HG02943 (cell line): ENCODE measurements at regions not wholly inside any gene's neighbourhood (a gene's known extent, or its start where the extent isn't known, plus 50 kb on each side); places are given as distances from the start of the nearest gene placed in this dataset.

Experiments used
- ATAC-seq: cut with Tn5 transposase; IDR thresholded peaks from one replicate; pipeline ENCODE4 v1.9.1; 2021; ENCODE audit warnings: mild to moderate bottlenecking, low read depth, moderate library complexity; ENCODE audit not compliant: unreplicated experiment

DNA sequence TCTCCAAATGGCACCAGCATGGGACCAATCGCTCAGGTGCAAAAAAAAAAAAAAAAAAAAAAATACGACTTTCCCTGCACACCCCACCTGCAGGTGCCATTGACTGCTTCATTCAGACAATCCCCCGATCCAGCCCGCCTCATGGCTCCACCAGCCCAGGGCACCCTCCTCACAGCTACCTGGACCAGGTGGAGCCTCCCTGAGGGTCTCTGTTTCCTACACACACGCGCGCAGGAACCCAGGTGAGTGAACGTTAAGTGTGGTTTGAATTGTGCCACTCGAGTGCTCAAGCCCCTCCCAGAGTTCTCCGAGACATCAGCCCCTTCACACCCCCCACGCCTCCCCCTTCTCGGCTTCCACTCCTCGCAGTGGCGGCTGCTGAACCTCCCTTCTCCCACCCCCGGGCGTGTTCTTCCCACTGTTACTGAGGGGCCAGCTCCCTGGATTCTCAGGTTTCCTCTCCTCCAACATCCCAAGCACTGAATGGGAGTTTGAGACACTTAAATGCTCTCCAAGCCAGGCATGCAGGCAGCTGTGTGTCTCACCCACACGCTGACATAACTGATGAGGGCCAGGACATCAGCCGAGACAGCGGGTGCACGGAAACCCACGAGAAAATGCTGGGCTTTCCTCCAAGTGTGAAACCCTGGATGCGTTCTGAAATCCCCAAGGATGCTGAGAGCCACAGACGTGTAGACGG, 88.8 kb upstream of the SNTG2 start:
- ATAC-seq = no peak

DNA sequence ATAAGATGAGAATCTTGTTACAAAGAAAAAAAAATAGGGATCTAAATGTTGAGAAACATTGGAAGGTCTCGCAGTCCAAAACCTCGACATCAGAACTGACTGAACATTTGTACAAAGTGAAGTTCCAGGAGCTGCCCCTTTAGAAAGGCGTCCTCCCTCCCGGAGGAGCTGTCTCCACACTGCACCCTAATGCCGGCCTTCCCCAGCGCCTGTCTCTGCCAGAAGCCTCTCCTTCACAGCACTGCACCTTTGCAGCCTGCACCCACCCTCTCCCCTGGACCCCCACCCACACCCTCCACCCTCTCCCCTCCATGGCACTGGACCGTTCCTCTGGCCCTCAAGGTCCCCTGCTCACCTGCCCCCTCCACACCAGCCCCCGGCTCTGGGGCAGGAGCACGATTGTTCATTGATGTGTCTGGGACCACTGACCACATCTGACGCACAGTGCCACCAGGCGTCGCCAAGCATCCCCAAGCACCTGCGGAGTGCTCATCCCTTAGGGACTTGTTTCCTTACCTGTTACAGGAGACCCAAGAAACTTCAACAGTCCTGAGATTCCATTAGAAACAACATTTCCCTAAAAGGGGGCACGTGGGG, 90.3 kb upstream of the SNTG2 start:
- ATAC-seq = no peak

DNA sequence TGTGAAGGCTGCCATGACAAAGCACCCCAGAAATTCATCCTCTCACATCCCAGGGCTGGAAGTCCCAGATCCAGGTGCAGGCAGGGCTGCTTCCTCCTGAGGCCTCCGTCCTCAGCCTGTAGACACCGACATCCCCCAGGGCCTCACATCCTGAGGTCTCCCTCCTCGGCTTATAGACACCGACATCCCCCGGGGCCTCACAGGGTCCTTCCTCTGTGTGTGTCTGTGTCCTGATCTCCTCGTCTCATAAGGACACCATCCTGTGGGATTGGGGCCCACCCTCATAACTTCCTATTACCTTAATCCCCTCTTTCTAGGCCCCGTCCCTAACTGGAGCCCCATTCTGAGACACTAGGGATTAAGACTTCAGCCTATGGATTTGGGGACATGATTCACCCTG, 92.0 kb upstream of the SNTG2 start:
- ATAC-seq = no peak

DNA sequence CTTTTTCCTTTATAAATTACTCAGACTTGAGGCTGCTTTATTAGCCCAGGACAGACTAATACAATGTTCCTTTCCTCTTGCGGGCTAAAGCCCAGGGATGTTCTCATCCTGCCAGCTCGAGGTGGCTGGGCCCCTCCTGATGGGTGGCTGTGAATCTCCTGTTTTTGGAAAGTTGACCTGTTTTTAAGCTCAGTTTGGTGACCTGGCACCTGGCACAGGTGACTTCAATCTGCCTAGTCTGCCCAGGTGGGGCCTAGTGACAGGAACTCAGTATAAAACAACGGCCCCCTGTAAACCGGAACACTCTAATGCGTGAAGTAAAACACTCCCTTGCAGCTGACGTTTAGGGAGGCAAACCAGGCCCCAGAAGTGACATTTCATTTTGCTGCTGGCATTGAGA, 92.7 kb upstream of the SNTG2 start:
- no peak for ATAC-seq

DNA sequence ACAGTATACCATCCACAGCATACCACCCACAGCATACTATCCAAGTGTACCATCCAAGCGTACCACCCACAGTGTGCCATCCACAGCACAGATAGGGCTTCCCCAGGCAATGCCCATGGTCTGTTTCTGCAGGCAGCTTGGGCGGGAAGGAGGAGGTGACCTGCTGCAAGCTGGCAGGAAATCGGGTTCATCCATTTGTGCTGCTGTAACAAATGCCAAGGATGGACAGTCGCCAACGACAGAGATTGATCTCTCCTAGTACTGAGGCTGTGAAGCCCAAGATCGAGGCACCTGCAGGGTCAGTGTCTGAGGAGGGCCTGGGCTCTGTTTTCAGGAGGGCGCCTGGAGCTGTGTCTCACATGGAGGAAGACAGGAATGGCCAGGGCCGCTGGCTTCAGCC, 93.6 kb upstream of the SNTG2 start:
- no peak for ATAC-seq

DNA sequence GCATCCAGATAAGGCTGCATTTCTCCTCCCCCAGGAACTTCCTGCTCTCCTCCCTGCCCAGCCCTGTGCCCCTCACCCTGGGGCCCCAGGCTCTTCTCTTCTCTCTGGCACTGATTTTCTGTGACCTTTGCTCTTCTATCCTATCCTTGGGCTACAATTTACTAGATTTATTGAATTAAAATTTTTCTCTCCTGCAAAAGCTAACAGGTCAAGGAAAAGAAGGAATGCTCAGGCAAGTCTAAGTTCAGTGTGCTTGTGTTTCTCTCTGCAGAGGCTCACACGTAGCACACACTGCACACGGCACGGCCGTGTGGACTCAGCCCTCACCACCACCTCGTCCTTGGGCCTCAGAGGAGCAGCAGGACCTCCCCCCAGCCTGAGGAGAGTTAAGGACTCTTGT, 94.2 kb upstream of the SNTG2 start:
- ATAC-seq = no peak

DNA sequence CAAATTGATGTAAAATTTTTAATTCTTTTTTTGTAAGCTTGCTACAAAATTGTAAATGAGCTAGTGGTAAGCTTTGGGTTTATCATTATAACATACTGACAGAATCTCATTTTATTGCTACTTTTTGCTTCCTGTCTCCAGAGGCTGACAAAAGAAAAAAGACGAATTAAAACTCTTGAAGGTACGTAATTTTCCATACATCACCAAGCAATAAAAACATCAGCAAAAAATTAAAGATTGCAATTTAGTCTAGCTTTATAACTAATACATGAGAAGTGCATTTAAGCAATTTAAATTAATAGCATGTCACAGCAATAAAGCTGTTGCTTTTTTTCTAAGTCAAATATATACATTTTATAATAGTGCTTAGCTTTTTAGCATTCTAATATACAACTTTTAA, 94.6 kb upstream of the SNTG2 start:
- ATAC-seq = no peak

DNA sequence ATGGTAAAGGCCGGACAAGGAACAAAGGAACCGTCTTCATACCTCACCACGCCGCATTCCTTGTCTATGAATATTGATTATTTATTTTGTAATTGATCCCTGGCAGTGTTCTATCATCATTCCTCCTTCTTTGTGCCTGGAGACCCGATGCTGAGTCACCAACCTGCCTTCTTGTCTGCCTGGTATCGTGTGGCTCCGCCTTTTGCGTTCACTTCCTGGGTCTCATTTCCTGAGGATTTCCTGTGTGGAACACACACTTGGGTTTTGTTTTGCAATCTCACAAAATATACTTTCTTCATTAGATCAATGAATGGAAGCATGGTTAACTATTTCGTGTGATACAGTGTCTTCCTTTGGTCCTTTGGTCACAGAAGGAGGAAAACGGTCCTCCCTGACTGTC, 95.5 kb upstream of the SNTG2 start:
- ATAC-seq = no peak

DNA sequence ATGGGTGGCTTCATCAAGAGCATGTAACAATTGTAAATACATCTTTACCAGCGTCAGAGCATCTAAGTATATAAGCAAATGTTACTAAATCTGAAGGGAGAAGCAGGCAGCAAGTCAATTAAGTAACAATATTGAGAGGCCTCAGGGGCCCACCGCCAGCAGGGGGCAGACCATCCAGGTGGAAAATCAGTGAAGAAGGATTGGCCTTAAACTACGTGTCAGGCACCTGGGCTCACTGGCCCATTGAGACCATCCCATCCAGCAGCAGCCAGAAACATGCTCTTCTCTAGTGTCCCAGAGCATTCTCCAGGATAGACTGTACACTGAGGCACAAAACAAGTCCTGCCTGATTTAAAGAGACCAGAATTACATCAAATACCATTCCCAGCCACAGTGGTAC, 96.2 kb upstream of the SNTG2 start:
- ATAC-seq = peak; percentile 59

DNA sequence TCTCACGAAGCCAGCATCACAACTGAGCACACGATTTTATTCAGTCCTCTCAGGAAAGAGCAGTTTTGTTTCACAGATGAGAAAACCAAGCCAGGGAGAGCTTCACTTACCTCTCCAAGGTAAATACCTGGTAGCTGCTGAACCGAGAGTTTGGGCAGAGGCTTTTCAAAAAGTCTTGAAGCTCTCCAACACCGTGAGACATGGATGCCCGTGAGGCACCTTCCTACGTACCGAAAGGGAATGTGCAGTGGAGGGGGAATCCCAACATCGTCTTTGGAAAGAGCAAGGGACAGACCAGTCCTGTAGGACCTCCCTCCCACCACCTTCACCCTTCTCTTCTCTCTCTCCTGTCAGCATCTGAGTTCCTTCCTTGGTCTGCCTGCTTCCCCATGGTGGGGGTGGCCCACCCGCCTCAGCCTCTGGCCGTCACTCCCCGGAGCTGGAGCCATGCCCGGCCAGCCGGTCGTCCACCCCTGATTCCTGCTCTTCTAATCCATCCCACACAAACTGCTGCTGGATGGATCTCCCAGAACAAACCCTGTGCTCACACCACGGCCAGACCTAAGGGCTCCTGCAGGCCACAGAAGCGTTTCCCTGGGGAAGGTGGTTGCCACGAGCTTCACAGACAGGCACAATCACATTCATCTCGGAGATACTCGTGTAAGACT, 97.3 kb upstream of the SNTG2 start:
- ATAC-seq = no peak

DNA sequence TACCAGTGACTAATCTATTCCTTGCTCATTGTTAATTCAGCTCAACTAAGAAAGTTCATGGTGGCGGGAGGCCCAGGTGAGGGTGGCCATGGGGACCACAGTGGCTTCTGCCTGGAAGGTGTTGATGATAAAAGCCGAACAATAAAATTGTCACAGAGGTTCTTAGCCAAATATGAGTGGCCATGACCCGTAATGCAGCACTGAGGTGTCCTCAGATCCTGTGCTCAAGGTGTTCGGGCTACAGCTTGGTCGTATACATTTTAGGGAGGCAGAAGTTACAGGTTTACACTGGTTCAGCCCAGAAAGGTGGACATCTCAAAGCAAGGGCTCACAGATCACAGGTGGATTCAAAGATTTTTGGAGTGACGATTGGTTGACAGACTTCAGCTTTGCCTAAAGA, 98.5 kb upstream of the SNTG2 start:
- ATAC-seq = no peak

DNA sequence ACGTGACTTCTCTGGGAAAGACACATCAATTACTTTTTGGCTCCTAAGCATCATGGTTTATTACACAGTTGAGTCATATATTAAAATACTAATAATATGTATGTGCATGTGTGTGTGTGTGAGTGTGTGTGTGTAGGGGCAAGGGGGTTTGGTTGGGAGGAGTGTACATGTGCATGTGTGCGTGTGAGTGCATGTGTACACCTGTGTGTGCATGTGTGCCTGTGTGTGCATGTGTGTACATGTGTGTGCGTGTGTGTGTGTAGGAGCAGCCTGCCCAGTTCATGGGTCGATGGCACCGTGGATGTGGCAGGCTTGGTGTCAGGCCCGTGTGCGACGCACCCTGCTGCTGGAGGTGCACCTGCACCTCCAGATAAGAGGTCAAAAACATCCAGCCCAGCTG, 99.0 kb upstream of the SNTG2 start:
- no peak for ATAC-seq

DNA sequence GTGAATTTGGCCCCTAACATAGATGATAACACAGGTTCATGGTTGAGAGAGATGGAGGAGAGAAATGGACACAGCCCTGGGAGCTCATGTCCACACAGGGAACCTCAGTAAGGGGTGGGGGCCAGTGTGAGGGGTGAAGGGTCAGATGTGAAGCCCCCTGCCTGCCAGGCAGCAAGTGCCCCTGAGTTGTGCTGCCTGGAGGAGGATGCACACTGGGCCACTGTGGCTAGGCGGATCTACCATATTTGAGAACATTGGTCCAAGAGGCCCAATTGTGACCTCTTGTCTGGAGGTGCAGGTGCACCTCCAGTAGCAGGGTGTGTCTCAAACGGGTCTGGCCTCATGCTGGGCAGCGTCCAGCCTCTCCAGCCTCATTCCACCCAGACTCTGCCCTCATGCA, 99.6 kb upstream of the SNTG2 start:
- ATAC-seq = no peak

DNA sequence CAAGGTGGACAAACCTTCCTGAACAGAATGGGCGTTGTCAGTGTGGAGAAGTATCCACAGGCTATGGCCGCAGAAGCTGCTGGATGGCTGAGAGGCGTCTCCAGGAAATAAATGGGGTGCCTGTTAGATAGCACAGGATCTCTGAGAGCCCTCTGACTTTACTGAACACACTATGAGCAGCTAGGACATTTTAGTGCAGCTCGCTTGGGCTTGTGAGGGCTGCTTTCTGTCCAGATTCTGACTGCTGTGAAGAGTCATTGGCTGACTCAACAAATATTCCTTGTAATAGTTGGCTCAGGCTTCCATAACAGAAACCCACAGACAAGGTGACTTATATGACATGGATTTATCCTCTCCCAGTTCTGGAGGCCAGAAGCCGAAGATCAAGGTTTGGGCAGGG, 100.2 kb upstream of the SNTG2 start:
- ATAC-seq = no peak

DNA sequence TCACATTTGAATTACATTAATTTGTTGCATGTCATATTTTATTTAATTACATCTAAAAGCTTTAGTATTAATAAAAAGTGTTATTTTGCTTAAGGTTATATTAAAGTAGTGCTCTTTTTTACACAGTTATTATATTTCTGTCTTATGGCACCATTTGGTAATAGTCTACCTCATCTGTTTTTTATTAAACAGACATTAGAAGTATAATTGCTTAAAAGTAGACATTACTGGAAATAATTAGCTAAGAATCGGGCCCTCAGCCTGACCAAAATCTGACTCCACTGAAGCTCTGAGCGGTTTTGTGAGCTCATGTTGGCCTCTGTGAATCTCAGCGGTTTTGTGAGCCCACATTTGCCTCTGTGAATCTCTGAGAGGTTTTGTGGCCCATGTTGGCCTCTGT, 102.5 kb upstream of the SNTG2 start:
- no peak for ATAC-seq

DNA sequence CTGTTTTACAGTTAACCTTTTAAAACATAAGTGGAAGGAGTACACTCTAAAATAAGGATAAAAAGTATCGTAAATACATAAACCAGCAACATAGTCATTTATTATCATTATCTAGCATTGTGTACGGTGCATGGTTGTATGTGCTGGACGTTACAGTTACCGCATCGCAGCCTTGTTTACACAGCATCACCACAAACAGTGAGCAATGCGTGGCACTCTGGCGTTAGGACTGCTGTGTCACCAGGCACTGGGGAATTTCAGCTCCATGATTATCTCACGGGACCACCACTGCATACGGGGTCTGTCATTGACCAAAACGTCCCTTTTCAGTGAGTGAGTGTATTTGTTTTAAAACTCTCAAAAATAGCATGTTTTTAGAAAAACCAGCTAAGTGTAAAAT, 103.0 kb upstream of the SNTG2 start:
- ATAC-seq = no peak

DNA sequence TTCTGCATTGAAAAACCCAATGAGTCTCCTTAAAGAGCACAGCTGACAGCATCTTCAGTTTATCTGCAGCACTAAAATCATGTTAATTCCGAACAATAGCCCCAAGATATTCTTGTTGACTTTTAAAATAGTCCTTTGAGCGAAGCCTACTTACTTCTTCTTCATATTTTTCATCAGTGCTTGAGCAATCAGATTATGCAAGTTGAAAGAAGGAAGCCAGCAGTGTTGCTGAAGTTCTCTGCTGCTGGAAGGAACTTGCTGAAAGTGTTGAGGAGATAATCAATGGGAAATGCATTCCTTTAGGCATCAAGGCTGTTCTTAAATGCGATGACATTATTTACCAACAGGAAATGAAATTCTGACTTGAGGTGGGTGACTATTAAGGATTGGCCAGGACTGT, 105.9 kb upstream of the SNTG2 start:
- no peak for ATAC-seq

DNA sequence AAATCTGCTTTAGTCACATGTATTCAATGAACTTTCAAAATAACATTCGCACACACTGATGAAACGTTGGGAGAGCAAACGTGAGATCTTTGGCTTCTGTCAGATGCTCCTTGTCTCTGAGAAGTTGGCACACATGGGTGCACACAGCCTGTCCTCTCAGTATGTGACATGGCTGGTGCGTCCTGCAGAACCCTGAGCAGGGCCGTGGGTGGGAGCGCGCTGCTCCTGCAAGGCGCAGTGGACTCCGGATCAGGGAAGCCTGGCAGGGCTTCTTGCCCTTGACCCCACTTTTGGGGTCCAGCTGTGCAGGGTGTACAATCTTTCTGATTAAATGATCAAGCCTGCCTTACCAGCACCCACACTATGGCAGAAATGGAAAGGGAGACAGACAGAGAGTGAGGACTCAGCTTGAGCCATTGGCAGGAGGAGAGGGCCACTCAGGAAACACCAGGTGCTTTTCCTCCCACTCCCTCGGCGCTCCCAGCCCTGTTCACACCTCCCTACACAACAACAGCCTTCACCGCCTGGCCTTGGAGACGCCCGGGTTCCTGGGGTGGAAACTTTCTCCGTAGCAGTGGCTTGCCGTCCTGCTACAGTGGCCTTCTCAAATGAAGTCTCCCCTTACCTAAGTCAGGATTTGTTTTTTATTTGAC, 108.4 kb upstream of the SNTG2 start:
- ATAC-seq = no peak

DNA sequence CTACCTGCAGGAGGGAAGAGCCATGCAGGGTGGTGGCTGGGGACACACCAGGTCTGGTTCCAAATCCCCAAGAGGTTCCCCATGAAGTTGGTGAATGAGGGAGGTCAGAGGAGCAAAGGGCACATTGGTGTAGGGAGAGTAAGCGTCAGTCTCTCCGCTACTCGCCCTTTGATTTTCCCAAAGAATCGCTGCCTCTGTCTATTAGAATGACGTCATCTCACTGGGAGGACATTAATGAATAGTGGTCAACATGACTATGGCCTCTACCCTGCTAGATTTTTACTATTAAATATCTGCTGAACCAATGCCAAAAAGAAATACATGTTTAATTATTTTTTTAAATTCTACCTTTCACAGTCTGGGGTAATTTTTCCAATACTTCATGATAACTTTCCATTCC, 109.6 kb upstream of the SNTG2 start:
- ATAC-seq = no peak

DNA sequence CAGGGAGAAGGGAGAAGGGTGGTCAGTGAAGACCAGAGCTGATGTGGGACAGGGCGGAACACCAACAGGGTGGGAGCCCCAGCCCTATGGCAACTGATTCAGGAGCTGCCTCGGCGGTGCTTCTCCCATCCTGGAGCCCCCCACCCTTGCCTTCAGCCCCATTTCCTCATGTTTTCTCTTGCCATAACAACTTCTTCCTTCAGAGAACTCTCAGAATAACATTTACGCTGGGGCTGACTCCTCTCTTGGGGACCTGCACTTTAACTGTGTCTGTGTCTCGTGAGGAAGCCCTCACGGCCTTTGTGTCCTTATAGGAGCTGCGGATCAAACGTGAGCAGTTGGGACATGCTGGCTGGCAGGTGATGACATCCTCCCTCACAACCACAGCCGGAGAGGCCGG, 116.4 kb upstream of the SNTG2 start:
- ATAC-seq = no peak

DNA sequence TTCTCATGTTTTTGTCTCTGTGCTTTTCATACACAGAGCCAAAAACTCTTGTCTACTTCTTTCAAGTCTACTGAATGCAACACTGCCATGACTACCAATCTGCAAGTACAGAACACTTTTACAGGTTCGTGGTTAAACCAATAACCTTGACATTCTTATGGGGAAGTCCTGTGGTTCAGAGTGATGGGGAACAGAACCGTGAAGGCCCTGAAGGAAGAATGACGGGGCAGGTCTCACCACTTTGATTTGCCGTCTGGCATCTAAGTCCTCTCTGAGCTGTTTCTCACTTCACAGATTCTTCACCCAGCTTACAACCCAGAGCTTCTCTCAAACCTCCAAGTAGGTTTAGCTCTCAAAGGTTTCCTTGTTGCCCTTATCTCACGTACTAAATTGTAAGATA, 117.5 kb upstream of the SNTG2 start:
- ATAC-seq = no peak

DNA sequence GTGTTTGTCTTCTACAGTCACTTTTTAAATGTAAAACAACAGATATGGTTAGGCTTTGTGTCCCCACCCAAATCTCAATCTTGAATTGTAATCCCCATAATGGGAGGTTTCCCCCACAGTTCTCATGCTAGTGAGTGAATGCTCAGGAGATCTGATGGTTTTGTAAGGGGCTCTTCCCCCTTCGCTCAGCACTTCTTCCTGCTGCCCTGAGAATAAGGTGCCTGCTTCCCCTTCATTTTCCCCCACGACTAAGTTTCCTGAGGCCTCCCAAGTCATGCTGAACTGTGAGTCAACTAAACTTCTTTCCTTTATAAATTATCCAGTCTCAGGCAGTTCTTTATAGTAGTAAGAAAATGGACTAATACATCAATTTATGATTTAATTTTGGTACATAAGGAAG, 118.0 kb upstream of the SNTG2 start:
- ATAC-seq = no peak
